Liver (tissue), 3 donors: ENCODE measurements at regions not wholly inside any gene's neighbourhood (a gene's known extent, or its start where the extent isn't known, plus 50 kb on each side); places are given as distances from the start of the nearest gene placed in this dataset.

Source experiments
- GABPA ChIP-seq, 2 donors: IDR thresholded peaks in 1 of 2; conservative IDR thresholded peaks in 1 of 2; 2 replicates each; pipeline ENCODE4 v1.6.1; 2016; ENCODE audit warnings: antibody characterized with exemption in 2 of 2, mild to moderate bottlenecking in 1 of 2, moderate library complexity in 1 of 2
- HNF4A ChIP-seq, 2 donors: conservative IDR thresholded peaks; 2 replicates each; pipeline ENCODE4 v1.6.1; 2016; ENCODE audit warnings: antibody characterized with exemption in 2 of 2, mild to moderate bottlenecking in 2 of 2
- JUND ChIP-seq, 2 donors: IDR thresholded peaks; 2 replicates each; pipeline ENCODE4 v1.6.1; 2016; ENCODE audit warnings: antibody characterized with exemption in 2 of 2
- RAD21 ChIP-seq, 2 donors: IDR thresholded peaks; 2 replicates each; pipeline ENCODE4 v1.6.1; 2016; ENCODE audit warnings: antibody characterized with exemption in 2 of 2, mild to moderate bottlenecking in 2 of 2
- REST ChIP-seq: IDR thresholded peaks from 2 replicates; pipeline ENCODE4 v1.6.1; 2016; ENCODE audit warnings: antibody characterized with exemption, mild to moderate bottlenecking
- TF ChIP-seq, protein P1 (sequence below): fragments of 150-350 bp; IDR thresholded peaks from 2 replicates; pipeline ENCODE4 v1.5.1; 2017; ENCODE audit warnings: improper control_type of control experiment, low read depth, low read length; ENCODE audit not compliant: missing input control
- donor health status: healthy.
- donor health status: healthy.

GRCh38 chr9:28177142-28177541 lies 603.9 kb upstream of the C9orf72 start:
- TF ChIP-seq, protein P1, sequence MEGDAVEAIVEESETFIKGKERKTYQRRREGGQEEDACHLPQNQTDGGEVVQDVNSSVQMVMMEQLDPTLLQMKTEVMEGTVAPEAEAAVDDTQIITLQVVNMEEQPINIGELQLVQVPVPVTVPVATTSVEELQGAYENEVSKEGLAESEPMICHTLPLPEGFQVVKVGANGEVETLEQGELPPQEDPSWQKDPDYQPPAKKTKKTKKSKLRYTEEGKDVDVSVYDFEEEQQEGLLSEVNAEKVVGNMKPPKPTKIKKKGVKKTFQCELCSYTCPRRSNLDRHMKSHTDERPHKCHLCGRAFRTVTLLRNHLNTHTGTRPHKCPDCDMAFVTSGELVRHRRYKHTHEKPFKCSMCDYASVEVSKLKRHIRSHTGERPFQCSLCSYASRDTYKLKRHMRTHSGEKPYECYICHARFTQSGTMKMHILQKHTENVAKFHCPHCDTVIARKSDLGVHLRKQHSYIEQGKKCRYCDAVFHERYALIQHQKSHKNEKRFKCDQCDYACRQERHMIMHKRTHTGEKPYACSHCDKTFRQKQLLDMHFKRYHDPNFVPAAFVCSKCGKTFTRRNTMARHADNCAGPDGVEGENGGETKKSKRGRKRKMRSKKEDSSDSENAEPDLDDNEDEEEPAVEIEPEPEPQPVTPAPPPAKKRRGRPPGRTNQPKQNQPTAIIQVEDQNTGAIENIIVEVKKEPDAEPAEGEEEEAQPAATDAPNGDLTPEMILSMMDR: no peak
- TF ChIP-seq HNF4A (conservative IDR thresholded peaks at IDR 0.05) (no peak), JUND (IDR thresholded peaks at IDR 0.05) (no peak), RAD21 (IDR thresholded peaks at IDR 0.05) (no peak), GABPA (IDR thresholded peaks at IDR 0.05 in 1 of 2, conservative IDR thresholded peaks at IDR 0.05 in 1 of 2) (no peak), REST (no peak)
